ENCODE measurements at regions not wholly inside any gene's neighbourhood (a gene's known extent, or its start where the extent isn't known, plus 50 kb on each side); places are given as distances from the start of the nearest gene placed in this dataset.

GRCh38 chr5:27511061-27511460, 472.7 kb upstream of the CDH9 start:
- Histone ChIP-seq H3K4me1 (ENCODE audit: low read length) (no peaks in the 10 kb centered on the region), H3K27ac (ENCODE audit: low read length) (no peak overlapping the region), H3K4me3 (ENCODE audit: low read length) (no peak overlapping the region), H3K79me2 (ENCODE audit: low read length) (no peaks in the 10 kb centered on the region), H4K20me1 (ENCODE audit: insufficient read depth, low read length) (no peaks in the 10 kb centered on the region), H3K9me3 (ENCODE audit: insufficient read depth, low read length) (no peaks in the 10 kb centered on the region), H2AFZ (ENCODE audit: low read depth, low read length) (0 out of 2 replicates have a peak overlapping the region, but pooled peaks have one; percentile 54), H3K9ac (ENCODE audit: low read length) (no peak overlapping the region), H3K4me2 (ENCODE audit: low read length) (no peak overlapping the region), H3K27me3 (ENCODE audit: low read depth, low read length) (no peaks in the 10 kb centered on the region), H3K36me3 (replicated peaks; ENCODE audit: low read depth, low read length) (no peaks in the 10 kb centered on the region)
- TF ChIP-seq CTCF (IDR thresholded peaks at IDR 0.05; ENCODE audit: low read depth, low read length) = no peak
- TF ChIP-seq EZH2phosphoT487 (IDR thresholded peaks at IDR 0.05; ENCODE audit: low read depth) = no peak

GRCh38 chr5:27503813-27504212, 465.4 kb upstream of the CDH9 start:
- H3K9ac ChIP-seq (ENCODE audit: low read length) = no peak overlapping the region
- TF ChIP-seq CTCF (IDR thresholded peaks at IDR 0.05; ENCODE audit: low read depth, low read length) (no peak), EZH2phosphoT487 (IDR thresholded peaks at IDR 0.05; ENCODE audit: low read depth) (no peak)

GRCh38 chr5:27502236-27502635, 463.9 kb upstream of the CDH9 start:
- Histone ChIP-seq H3K27me3 (ENCODE audit: low read depth, low read length) (no peaks in the 10 kb centered on the region), H3K36me3 (replicated peaks; ENCODE audit: low read depth, low read length) (no peaks in the 10 kb centered on the region)

More at GRCh38 chr5:27503813-27504212, 465.4 kb upstream of the CDH9 start:
- no peak overlapping the region for H3K4me2 ChIP-seq (ENCODE audit: low read length)
- no peak overlapping the region for H3K4me3 ChIP-seq (ENCODE audit: low read length)
- no peaks in the 10 kb centered on the region for H3K27me3 ChIP-seq (ENCODE audit: low read depth, low read length)
- H2AFZ ChIP-seq (ENCODE audit: low read depth, low read length) = no peak overlapping the region
- H4K20me1 ChIP-seq (ENCODE audit: insufficient read depth, low read length) = no peaks in the 10 kb centered on the region
- no peaks in the 10 kb centered on the region for H3K4me1 ChIP-seq (ENCODE audit: low read length)
- H3K9me3 ChIP-seq (ENCODE audit: insufficient read depth, low read length) = no peaks in the 10 kb centered on the region
- no peaks in the 10 kb centered on the region for H3K79me2 ChIP-seq (ENCODE audit: low read length)
- no peaks in the 10 kb centered on the region for H3K36me3 ChIP-seq (replicated peaks; ENCODE audit: low read depth, low read length)
- H3K27ac ChIP-seq (ENCODE audit: low read length) = no peak overlapping the region

GRCh38 chr5:27497491-27497890, 459.1 kb upstream of the CDH9 start:
- no peak overlapping the region for H3K27ac ChIP-seq (ENCODE audit: low read length)
- no peaks in the 10 kb centered on the region for H3K36me3 ChIP-seq (replicated peaks; ENCODE audit: low read depth, low read length)
- no peaks in the 10 kb centered on the region for H3K79me2 ChIP-seq (ENCODE audit: low read length)
- H3K4me1 ChIP-seq (ENCODE audit: low read length) = no peaks in the 10 kb centered on the region
- no peaks in the 10 kb centered on the region for H4K20me1 ChIP-seq (ENCODE audit: insufficient read depth, low read length)
- H3K4me2 ChIP-seq (ENCODE audit: low read length) = no peak overlapping the region
- no peaks in the 10 kb centered on the region for H3K27me3 ChIP-seq (ENCODE audit: low read depth, low read length)
- no peak for TF ChIP-seq CTCF (IDR thresholded peaks at IDR 0.05; ENCODE audit: low read depth, low read length)
- TF ChIP-seq EZH2phosphoT487 (IDR thresholded peaks at IDR 0.05; ENCODE audit: low read depth) = no peak
- no peak overlapping the region for H3K9ac ChIP-seq (ENCODE audit: low read length)
- no peaks in the 10 kb centered on the region for H3K9me3 ChIP-seq (ENCODE audit: insufficient read depth, low read length)
- no peak overlapping the region for H2AFZ ChIP-seq (ENCODE audit: low read depth, low read length)
- H3K4me3 ChIP-seq (ENCODE audit: low read length) = no peak overlapping the region

More at GRCh38 chr5:27502236-27502635, 463.9 kb upstream of the CDH9 start:
- H3K4me2 ChIP-seq (ENCODE audit: low read length) = no peak overlapping the region
- no peaks in the 10 kb centered on the region for H3K9me3 ChIP-seq (ENCODE audit: insufficient read depth, low read length)
- H3K4me1 ChIP-seq (ENCODE audit: low read length) = no peaks in the 10 kb centered on the region
- TF ChIP-seq CTCF (IDR thresholded peaks at IDR 0.05; ENCODE audit: low read depth, low read length) = no peak
- no peak for TF ChIP-seq EZH2phosphoT487 (IDR thresholded peaks at IDR 0.05; ENCODE audit: low read depth)
- no peaks in the 10 kb centered on the region for H4K20me1 ChIP-seq (ENCODE audit: insufficient read depth, low read length)
- H3K27ac ChIP-seq (ENCODE audit: low read length) = no peak overlapping the region
- H3K79me2 ChIP-seq (ENCODE audit: low read length) = no peaks in the 10 kb centered on the region
- no peak overlapping the region for H2AFZ ChIP-seq (ENCODE audit: low read depth, low read length)
- no peak overlapping the region for H3K9ac ChIP-seq (ENCODE audit: low read length)
- no peak overlapping the region for H3K4me3 ChIP-seq (ENCODE audit: low read length)

Measured in OCI-LY3 (cell line).